ENCODE measurements at regions not wholly inside any gene's neighbourhood (a gene's known extent, or its start where the extent isn't known, plus 50 kb on each side); places are given as distances from the start of the nearest gene placed in this dataset.
A peak's percentile ranks its signal among the peaks of the same experiment; 100 is the strongest.
"Not testable (repeated sequence)": the region's sequence is repeated elsewhere in the genome, so short reads cannot be mapped to it uniquely, and the experiment has no call there.

DNA sequence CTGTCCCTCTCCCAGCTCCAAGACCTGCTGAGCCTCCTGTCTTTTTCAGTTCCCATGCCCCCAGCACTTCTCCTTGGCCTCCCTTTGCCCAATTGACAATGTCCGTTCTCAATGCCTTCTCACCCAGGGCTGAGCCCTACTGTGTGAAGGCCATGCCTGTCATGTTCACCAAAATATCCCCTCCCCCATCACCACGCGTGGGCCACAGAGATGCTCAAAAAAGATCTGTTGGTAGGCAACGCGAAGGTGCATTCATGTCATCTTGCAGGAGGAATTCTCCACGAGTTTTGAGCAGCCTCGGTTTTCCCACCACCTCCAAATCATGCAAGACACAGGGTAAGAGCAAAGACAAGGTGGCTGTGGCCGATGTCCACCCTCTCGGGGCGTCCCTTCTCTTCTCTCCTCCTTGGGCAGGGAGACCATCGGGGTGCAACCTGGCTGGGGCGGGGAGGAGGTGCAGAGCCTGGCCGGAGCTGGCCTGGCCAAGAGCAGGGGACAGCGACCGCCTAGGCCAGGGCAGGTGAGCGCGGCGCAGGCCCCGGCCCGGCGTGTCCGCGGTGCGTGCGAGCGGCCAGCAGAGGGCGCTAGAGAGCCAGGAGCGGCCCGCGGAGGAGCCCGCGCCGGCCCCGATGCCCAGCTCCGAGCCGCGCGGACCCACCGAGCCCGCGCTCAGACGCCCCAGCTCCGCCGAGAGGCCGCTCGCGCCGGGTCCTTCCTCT, 56.3 kb upstream of the KRTAP5-11 start:
- DNase-seq (ENCODE audit: low spot score), result peak; percentile 62

GRCh38 chr11:71639520-71639849, 56.8 kb upstream of the KRTAP5-11 start:
- DNase-seq (ENCODE audit: low spot score), result not testable (repeated sequence)

- not testable (repeated sequence) for DNase-seq (ENCODE audit: low spot score)
These were observed 57.2 kb upstream of the KRTAP5-11 start for GRCh38 chr11:71639916-71640315.

GRCh38 chr11:71647078-71647477, 64.4 kb upstream of the KRTAP5-11 start:
- not testable (repeated sequence) for DNase-seq (ENCODE audit: low spot score)

GRCh38 chr11:71652998-71653397, 70.3 kb upstream of the KRTAP5-11 start:
- not testable (repeated sequence) for DNase-seq (ENCODE audit: low spot score)

DNA sequence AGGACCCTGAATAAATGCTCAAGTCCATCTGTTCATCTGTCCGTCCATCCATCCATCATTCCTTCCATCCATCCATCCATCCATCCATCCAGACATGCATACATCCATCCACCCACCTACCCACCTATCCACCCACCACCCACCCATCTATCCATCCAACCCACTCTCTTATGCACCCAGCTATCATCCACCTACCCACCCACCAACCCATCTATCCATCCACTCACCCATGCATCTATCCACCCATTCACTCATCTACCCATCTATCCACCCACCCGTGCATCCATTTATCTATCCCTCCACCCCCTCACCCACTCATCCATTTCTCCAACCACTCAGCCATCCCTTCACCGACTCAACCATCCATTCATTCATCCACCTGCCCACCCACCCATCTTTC, 71.7 kb upstream of the KRTAP5-11 start:
- DNase-seq (ENCODE audit: low spot score), result not testable (repeated sequence)

- DNase-seq (ENCODE audit: low spot score), result not testable (repeated sequence)
These were observed 72.4 kb upstream of the KRTAP5-11 start for GRCh38 chr11:71655041-71655440.

GRCh38 chr11:71656513-71656912, 73.8 kb upstream of the KRTAP5-11 start:
- not testable (repeated sequence) for DNase-seq (ENCODE audit: low spot score)

GRCh38 chr11:71664941-71665340, 82.3 kb upstream of the KRTAP5-11 start:
- peak; percentile 7 for DNase-seq (ENCODE audit: low spot score)

GRCh38 chr11:71698110-71698509, 115.4 kb upstream of the KRTAP5-11 start:
- not testable (repeated sequence) for DNase-seq (ENCODE audit: low spot score)

GRCh38 chr11:71698961-71699360, 116.3 kb upstream of the KRTAP5-11 start:
- peak; percentile 24 for DNase-seq (ENCODE audit: low spot score)

- DNase-seq (ENCODE audit: low spot score), result not testable (repeated sequence)
These were observed 119.0 kb upstream of the KRTAP5-11 start for GRCh38 chr11:71701435-71702291.

- not testable (repeated sequence) for DNase-seq (ENCODE audit: low spot score)
These were observed 122.5 kb upstream of the KRTAP5-11 start for GRCh38 chr11:71705086-71705737.

DNA sequence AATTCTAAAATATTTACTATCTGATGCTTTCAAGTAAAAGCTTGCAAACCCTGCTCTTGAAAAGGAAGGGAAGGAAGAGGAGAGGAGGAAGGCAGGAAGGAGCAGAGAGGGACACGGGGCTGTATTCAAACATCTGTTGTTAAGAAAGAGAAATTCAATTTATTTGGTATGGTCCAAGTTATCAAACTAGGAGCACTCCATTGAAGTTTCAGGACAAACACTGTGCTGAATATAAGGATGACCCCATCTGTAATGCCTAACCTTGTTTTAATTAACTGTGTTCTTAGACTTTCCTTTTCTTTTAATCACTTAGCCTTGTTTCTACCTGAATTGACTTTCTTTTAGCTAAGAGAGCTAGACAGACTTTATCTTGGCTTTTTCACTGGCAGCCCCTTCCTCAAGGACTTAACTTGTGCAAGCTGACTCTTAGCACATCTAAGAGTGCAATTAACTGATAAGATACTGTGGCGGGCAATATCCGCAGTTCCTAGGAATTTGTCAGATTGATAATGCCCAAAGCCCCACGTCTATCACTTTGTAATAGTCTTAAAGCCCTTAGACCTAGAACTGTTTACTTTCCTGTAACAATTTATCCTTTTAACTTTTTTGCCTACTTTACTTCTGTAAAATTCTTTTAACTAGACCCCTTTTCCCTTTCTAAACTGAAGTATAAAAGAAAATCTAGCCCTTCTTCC, 123.2 kb upstream of the KRTAP5-11 start:
- not testable (repeated sequence) for DNase-seq (ENCODE audit: low spot score)

DNA sequence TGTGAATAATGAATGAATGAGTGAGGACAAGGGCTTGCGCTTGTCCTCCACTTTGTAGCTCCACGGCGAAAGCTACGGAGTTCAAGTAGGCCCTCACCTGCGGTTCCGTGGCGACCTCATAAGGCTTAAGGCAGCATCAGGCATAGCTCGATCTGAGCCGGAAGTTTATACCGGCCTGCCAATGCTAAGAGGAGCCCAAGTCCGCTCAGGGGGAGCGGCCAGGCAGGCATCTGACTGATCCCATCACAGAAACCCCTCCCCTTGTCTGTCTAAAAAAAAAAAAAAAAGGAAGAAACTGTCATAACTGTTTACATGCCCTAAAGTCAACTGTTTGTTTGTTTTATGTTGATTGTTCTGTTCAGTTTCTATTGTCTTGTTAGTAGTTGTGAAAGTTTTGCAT, 124.4 kb upstream of the KRTAP5-11 start:
- DNase-seq (ENCODE audit: low spot score), result not testable (repeated sequence)

GRCh38 chr11:71709541-71709940, 123.5 kb upstream of the DEFB108B start:
- DNase-seq (ENCODE audit: low spot score), result not testable (repeated sequence)

GRCh38 chr11:71710171-71710671, 122.8 kb upstream of the DEFB108B start:
- not testable (repeated sequence) for DNase-seq (ENCODE audit: low spot score)

GRCh38 chr11:71710701-71711385, 122.2 kb upstream of the DEFB108B start:
- DNase-seq (ENCODE audit: low spot score), result not testable (repeated sequence)

GRCh38 chr11:71712350-71712749, 120.7 kb upstream of the DEFB108B start:
- DNase-seq (ENCODE audit: low spot score), result not testable (repeated sequence)

DNA sequence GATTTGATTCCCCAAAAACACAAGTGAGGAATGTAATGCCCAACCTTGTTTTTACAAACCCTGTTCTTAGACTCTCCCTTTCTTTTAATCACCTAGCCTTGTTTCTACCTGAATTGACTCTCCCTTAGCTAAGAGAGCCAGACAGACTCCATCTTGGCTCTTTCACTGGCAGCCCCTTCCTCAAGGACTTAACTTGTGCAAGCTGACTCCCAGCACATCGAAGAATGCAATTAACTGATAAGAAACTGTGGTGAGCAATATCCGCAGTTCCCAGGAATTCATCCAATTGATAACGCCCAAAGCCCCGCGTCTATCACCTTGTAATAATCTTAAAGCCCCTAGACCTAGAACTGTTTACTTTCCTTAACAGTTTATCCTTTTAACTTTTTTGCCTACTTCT, 120.2 kb upstream of the DEFB108B start:
- DNase-seq (ENCODE audit: low spot score), result not testable (repeated sequence)

- DNase-seq (ENCODE audit: low spot score), result not testable (repeated sequence)
These were observed 118.5 kb upstream of the DEFB108B start for GRCh38 chr11:71714510-71714909.
